ENCODE measurements at regions not wholly inside any gene's neighbourhood (a gene's known extent, or its start where the extent isn't known, plus 50 kb on each side); places are given as distances from the start of the nearest gene placed in this dataset.

DNA sequence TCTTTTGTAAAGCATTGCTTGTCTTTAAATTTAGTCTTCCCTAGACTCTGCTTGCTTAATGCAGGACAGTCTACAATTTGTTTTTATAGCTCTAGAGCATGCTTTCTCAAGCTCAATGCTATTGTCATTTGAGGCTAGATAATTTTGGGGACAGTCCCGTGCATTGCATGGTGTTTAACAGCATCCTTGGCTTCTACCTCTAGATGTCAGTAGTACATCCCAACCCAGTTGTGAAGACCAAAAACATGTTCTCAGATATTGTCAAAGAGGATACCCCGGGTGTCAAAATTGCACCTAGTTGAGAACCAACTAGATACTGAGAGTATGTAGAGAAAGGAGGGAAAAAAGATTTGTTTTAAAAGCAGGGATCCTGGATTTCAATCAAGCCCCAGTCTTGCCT lies 277.5 kb downstream of the CEMIP2 start:
- TF ChIP-seq, protein P1, sequence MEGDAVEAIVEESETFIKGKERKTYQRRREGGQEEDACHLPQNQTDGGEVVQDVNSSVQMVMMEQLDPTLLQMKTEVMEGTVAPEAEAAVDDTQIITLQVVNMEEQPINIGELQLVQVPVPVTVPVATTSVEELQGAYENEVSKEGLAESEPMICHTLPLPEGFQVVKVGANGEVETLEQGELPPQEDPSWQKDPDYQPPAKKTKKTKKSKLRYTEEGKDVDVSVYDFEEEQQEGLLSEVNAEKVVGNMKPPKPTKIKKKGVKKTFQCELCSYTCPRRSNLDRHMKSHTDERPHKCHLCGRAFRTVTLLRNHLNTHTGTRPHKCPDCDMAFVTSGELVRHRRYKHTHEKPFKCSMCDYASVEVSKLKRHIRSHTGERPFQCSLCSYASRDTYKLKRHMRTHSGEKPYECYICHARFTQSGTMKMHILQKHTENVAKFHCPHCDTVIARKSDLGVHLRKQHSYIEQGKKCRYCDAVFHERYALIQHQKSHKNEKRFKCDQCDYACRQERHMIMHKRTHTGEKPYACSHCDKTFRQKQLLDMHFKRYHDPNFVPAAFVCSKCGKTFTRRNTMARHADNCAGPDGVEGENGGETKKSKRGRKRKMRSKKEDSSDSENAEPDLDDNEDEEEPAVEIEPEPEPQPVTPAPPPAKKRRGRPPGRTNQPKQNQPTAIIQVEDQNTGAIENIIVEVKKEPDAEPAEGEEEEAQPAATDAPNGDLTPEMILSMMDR (conservative IDR thresholded peaks at IDR 0.05; ENCODE audit: low read depth, low read length): peak; percentile 73
- no peak for DNase-seq (ENCODE audit: low read depth)
- H3K4me3 ChIP-seq (ENCODE audit: low read depth, low read length): no peak overlapping the region

DNA sequence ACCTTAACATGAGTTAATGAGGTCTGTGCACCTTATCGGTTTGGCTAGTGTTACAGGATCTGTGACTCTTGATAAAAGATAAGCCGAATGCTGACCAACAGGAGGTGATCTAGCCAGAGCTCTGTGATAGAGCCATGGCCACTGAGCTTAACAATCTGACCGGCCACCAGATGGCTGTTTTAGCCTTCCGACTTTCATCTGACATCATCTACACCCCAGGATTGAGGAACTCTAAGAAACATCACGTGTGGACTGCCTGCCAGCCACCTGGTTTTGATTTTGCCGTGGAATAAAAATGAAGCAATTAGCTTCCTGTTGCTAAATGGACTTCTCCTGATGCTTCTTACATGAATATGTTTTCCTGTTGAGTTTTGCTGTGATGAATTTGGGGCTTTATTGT lies 281.3 kb downstream of the CEMIP2 start:
- no peak overlapping the region for H3K4me3 ChIP-seq (ENCODE audit: low read depth, low read length)
- TF ChIP-seq, protein P1 (conservative IDR thresholded peaks at IDR 0.05; ENCODE audit: low read depth, low read length): no peak
- DNase-seq (ENCODE audit: low read depth): no peak

DNA sequence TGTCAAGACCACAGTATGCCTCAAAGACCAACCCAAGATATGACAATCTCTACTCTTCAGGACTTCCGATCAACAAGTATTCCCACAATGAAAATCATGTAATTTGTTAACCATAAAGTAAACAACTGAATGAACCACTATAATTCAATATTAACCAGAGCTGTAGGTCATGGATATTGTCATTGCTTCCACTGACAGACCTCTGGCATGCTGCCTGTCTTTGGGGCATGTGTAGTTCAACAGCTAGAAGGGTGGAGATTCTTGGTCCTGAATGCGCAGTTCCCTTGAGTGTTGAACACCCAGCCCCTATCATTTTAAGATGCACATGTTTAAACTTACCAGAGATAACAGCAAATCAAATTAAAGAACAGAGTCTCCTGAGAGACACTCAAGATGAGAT lies 283.0 kb downstream of the CEMIP2 start:
- DNase-seq (ENCODE audit: low read depth): no peak
- no peak overlapping the region for H3K4me3 ChIP-seq (ENCODE audit: low read depth, low read length)
- TF ChIP-seq, protein P1 (conservative IDR thresholded peaks at IDR 0.05; ENCODE audit: low read depth, low read length): no peak

DNA sequence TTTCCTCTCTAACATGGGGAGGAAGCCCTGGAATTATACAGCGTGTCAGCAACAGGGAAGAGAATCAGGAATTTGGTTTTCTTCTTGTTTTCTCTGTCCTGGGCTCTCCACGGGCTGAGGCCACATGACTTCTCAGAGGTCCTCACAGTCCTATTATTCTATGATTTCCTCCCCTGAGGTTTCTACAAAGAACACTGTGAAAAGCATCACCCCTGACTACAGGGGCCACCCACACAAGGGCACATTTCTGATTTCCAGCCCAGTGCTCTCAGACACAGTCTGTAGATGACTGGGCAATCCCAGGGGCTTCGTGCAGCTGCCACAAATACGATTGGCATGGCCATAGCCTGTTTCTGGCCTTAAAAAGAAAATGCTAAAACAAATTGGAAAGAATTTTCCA lies 284.9 kb downstream of the CEMIP2 start:
- TF ChIP-seq, protein P1 (conservative IDR thresholded peaks at IDR 0.05; ENCODE audit: low read depth, low read length): no peak
- no peak for DNase-seq (ENCODE audit: low read depth)
- H3K4me3 ChIP-seq (ENCODE audit: low read depth, low read length): no peak overlapping the region

DNA sequence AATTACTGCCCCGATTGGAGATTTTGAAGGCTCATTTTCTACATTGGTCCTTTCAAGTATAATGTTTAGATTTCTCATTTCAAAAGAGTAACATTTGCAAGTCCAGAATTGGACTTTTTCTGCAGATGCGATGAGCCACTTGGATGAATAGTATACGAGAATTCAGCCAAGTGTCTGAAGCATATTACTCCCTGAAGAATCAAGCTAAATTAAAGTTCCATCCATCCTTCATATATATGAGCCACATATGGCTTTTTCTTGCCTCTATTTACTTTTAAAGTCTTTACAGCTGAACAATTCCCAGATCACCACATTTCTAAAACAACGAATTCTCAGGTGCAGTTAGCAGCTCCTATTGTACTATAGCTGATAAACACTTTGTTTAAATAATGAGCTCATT lies 288.7 kb downstream of the CEMIP2 start:
- TF ChIP-seq, protein P1 (conservative IDR thresholded peaks at IDR 0.05; ENCODE audit: low read depth, low read length): no peak
- H3K4me3 ChIP-seq (ENCODE audit: low read depth, low read length): no peak overlapping the region
- DNase-seq (ENCODE audit: low read depth): no peak

DNA sequence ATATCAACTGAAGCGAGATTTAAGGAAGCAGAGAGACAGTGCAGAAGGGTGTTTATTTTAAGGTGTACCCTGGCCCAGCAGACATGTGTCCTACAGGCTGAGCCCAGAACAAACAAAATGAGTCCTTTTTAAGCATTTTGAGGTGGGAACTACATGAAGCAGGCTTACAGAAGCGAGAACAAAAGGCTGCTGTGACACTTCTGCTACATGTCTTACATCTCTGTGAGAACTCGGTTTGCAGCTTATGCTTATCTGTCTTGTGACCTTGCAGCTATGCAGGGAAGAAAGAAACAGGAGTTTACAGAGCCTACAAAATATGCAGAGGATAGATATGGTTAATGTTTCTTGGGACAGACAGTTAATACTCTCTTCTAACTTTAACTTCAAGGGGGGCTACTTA lies 295.9 kb downstream of the CEMIP2 start:
- no peak overlapping the region for H3K4me3 ChIP-seq (ENCODE audit: low read depth, low read length)
- DNase-seq (ENCODE audit: low read depth): no peak
- TF ChIP-seq, protein P1 (conservative IDR thresholded peaks at IDR 0.05; ENCODE audit: low read depth, low read length): no peak

DNA sequence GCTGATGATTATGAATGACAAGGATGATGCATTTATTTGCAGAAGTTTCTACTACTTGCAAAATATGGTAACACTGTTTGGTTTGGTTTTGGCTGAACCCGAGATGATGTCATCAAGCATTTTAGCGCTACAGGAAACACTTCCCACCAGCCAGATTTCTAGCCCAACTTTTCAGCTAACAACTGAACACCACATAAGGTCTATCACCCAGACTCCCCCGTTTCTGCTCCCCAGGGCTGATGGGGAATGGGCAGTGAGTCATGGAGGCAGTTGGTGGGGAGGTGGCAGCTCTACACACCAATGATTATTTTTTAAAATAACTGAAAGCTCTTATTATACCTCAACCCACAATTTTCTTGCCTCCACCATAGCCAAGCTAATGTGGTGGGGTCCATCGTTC lies 302.9 kb downstream of the CEMIP2 start:
- TF ChIP-seq, protein P1 (conservative IDR thresholded peaks at IDR 0.05; ENCODE audit: low read depth, low read length): no peak
- DNase-seq (ENCODE audit: low read depth): no peak
- no peak overlapping the region for H3K4me3 ChIP-seq (ENCODE audit: low read depth, low read length)
